RWPE2 (cell line): ENCODE measurements at regions not wholly inside any gene's neighbourhood (a gene's known extent, or its start where the extent isn't known, plus 50 kb on each side); places are given as distances from the start of the nearest gene placed in this dataset.

Experiments used
- ATAC-seq: fragments of 200-7000 bp; cut with Tn5 transposase; 3 replicates; pipeline ENCODE4 v1.9.1; 2021; ENCODE audit warnings: low read depth
- DNase-seq: peaks from one replicate; pipeline ENCODE4 v3.0.0-alpha.2; 2020; ENCODE audit warnings: low spot score
- H3K27ac ChIP-seq: fragments of 450-650 bp; 2 replicates; pipeline ENCODE4 v1.5.1; 2017; ENCODE audit warnings: mild to moderate bottlenecking; ENCODE audit not compliant: poor library complexity, severe bottlenecking
- H3K27me3 ChIP-seq: fragments of 250-450 bp; sonication (Bioruptor Pico); 2 replicates; pipeline ENCODE4 v1.5.1; 2021; ENCODE audit warnings: mild to moderate bottlenecking, moderate library complexity; ENCODE audit not compliant: insufficient read depth, poor library complexity, severe bottlenecking
- H3K36me3 ChIP-seq: fragments of 250-450 bp; sonication (Bioruptor Pico); 2 replicates; pipeline ENCODE4 v1.5.1; 2020; ENCODE audit warnings: low read depth, mild to moderate bottlenecking, moderate library complexity
- H3K4me1 ChIP-seq: fragments of 250-450 bp; sonication (Bioruptor Pico); 2 replicates; pipeline ENCODE4 v1.5.1; 2021; ENCODE audit warnings: mild to moderate bottlenecking, moderate library complexity; ENCODE audit not compliant: insufficient read depth, poor library complexity, severe bottlenecking
- H3K4me3 ChIP-seq: fragments of 250-450 bp; sonication (Bioruptor Pico); 2 replicates; pipeline ENCODE4 v1.5.1; 2021; ENCODE audit warnings: mild to moderate bottlenecking, moderate library complexity; ENCODE audit not compliant: severe bottlenecking
- H3K9me3 ChIP-seq: fragments of 250-450 bp; sonication (Bioruptor Pico); 2 replicates; pipeline ENCODE4 v1.5.1; 2021; ENCODE audit warnings: mild to moderate bottlenecking, moderate library complexity; ENCODE audit not compliant: severe bottlenecking
- TF ChIP-seq, protein P1 (sequence below): fragments of 450-650 bp; IDR thresholded peaks from one replicate; pipeline ENCODE4 v1.5.1; 2017; ENCODE audit warnings: mild to moderate bottlenecking, moderate library complexity; ENCODE audit not compliant: poor library complexity, severe bottlenecking

DNA sequence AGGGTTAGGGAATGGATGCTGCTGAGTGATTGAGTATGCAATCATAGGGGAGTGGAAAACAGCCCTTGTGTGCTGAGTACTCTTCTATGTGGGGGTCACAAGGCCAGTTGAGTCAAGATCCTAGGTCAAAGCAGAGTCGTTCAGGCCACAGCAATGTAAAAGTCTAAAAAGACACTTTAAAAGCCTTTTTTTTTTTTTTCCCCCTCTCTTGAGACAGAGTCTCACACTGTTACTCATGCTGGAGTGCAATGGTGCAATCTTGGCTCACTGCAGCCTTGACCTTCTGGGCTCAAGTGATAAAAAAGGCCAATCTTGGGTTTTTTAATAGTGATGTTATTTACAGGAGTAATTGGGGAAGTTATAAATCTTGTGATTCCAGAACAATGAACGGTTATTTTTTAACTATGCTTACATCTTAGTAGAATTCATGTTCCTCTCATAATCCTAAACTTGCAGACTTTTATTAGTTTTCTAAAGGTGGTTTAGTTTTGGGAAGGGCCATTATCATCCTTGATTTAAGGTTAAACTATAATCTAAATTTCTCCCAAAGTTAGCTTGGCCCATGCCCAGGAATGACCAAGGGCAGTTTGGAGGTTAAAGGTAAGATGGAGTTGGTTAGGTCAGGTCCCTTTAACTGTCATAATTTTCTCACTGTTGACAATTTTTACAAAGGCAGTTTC lies 82.2 kb upstream of the BMP2K start:
- no peaks in the 10 kb centered on the region for H3K9me3 ChIP-seq
- no peak overlapping the region for H3K27ac ChIP-seq
- ATAC-seq = no peak; the same call in 2 of the 3 replicates
- H3K4me1 ChIP-seq = no peaks in the 10 kb centered on the region
- no peaks in the 10 kb centered on the region for H3K36me3 ChIP-seq
- H3K4me3 ChIP-seq = no peak overlapping the region
- no peaks in the 10 kb centered on the region for H3K27me3 ChIP-seq
- TF ChIP-seq, protein P1, sequence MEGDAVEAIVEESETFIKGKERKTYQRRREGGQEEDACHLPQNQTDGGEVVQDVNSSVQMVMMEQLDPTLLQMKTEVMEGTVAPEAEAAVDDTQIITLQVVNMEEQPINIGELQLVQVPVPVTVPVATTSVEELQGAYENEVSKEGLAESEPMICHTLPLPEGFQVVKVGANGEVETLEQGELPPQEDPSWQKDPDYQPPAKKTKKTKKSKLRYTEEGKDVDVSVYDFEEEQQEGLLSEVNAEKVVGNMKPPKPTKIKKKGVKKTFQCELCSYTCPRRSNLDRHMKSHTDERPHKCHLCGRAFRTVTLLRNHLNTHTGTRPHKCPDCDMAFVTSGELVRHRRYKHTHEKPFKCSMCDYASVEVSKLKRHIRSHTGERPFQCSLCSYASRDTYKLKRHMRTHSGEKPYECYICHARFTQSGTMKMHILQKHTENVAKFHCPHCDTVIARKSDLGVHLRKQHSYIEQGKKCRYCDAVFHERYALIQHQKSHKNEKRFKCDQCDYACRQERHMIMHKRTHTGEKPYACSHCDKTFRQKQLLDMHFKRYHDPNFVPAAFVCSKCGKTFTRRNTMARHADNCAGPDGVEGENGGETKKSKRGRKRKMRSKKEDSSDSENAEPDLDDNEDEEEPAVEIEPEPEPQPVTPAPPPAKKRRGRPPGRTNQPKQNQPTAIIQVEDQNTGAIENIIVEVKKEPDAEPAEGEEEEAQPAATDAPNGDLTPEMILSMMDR = no peak
- no peak for DNase-seq

DNA sequence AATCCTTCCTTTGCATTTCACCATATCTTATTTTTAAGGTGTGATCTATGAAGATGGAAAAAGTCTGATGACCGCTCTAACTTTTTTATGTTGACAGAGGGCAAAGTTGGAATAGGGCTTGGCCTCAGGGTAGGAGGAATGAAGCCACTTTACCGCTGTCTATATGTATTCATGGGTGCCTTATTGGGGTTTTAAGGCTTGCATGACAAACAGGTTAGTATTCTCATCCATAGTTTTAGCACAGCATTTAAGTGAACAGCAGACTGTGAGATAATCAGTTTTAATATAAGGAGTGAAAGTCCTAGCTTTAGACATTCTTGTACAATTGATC lies 81.7 kb upstream of the BMP2K start:
- no peaks in the 10 kb centered on the region for H3K9me3 ChIP-seq
- H3K4me3 ChIP-seq = no peak overlapping the region
- TF ChIP-seq, protein P1 = no peak
- no peak for ATAC-seq
- no peak for DNase-seq
- no peaks in the 10 kb centered on the region for H3K27me3 ChIP-seq
- no peaks in the 10 kb centered on the region for H3K36me3 ChIP-seq
- H3K4me1 ChIP-seq = no peaks in the 10 kb centered on the region
- H3K27ac ChIP-seq = no peak overlapping the region

DNA sequence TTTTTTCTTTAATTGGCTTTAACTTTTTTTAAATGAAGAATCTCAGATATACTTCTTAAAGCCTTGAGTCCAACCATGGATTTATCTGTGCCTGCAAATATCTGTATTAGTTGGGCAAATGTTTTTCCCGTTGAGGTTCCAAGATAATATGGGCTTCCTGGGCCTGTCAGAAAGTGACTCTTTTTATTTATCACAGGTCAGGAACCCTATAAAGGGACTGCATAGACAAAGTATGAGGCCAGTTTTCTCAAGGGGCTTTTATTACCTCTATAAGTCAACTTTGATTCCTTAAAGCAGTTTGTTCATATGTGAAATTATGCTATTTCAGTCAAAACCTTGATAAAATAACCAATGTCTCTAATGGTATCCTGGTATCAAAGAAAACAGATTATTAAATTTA lies 80.2 kb upstream of the BMP2K start:
- Histone ChIP-seq H3K4me3 (no peak overlapping the region), H3K4me1 (no peaks in the 10 kb centered on the region), H3K27ac (no peak overlapping the region), H3K27me3 (no peaks in the 10 kb centered on the region), H3K36me3 (no peaks in the 10 kb centered on the region), H3K9me3 (no peaks in the 10 kb centered on the region)
- ATAC-seq (no peak), DNase-seq (no peak)
- TF ChIP-seq, protein P1 = no peak

DNA sequence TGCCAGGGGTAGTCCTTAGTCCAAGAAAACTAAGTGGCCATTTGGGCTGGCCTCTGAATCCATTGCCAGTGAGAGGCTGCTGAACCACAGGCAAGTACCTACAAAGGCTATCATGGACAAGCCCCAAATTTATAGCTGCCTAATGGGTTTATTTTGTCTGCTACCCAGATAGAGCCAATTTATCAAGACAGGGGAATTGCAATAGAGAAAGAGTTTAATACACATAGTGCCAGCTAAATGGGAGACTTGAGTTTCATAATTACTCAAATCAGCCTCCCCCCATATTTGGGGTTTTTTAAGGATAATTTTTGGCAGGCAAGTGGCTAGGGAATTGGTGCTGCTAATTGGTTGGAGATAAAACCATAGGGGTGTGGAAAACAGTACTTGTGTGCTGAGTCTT lies 73.1 kb upstream of the BMP2K start:
- H3K4me1 ChIP-seq = peaks cover 2% of the 10 kb centered on the region
- ATAC-seq (no peak), DNase-seq (no peak)
- peaks cover 2% of the 10 kb centered on the region for H3K9me3 ChIP-seq
- H3K27ac ChIP-seq = no peak overlapping the region
- TF ChIP-seq, protein P1 = no peak
- no peak overlapping the region for H3K4me3 ChIP-seq
- no peaks in the 10 kb centered on the region for H3K27me3 ChIP-seq
- H3K36me3 ChIP-seq = no peaks in the 10 kb centered on the region

DNA sequence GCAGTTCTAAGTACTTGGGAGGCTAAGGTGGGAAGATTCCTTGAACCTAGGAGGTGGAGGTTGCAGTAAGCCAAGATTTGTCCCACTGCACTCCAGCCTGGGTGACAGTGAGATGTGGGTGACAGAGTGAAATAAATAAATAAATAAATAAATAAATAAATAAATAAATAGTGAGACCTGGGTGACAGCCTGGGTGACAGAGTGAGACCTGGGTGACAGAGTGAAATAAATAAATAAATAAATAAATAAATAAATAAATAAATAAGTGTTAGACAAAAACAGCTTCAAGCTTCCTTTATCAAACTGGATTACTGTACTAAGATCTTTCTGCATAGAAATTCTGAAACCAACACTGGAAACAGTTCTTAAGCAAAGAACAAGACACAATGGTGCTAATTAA lies 71.8 kb upstream of the BMP2K start:
- peaks cover 2% of the 10 kb centered on the region for H3K9me3 ChIP-seq
- H3K4me1 ChIP-seq = peaks cover 2% of the 10 kb centered on the region
- TF ChIP-seq, protein P1 = no peak
- H3K27ac ChIP-seq = no peak overlapping the region
- ATAC-seq (no peak), DNase-seq (no peak)
- H3K4me3 ChIP-seq = no peak overlapping the region
- no peaks in the 10 kb centered on the region for H3K27me3 ChIP-seq
- no peaks in the 10 kb centered on the region for H3K36me3 ChIP-seq
